HL-60/S4 (cell line): ENCODE measurements at regions not wholly inside any gene's neighbourhood (a gene's known extent, or its start where the extent isn't known, plus 50 kb on each side); places are given as distances from the start of the nearest gene placed in this dataset.
"Not testable (repeated sequence)": the region's sequence is repeated elsewhere in the genome, so short reads cannot be mapped to it uniquely, and the experiment has no call there.

Experiments used
- in situ Hi-C: fragments of 300-500 bp; cut with MboI; formaldehyde crosslinking; loops from 2 replicates; pipeline ENCODE4 v1.14.3; 2022; ENCODE audit warnings: low sequenced_read_pairs

- in situ Hi-C loops = no loop called here
Observed at GRCh38 chr4:12499693-12500092, 984.4 kb downstream of the RAB28 start.

DNA sequence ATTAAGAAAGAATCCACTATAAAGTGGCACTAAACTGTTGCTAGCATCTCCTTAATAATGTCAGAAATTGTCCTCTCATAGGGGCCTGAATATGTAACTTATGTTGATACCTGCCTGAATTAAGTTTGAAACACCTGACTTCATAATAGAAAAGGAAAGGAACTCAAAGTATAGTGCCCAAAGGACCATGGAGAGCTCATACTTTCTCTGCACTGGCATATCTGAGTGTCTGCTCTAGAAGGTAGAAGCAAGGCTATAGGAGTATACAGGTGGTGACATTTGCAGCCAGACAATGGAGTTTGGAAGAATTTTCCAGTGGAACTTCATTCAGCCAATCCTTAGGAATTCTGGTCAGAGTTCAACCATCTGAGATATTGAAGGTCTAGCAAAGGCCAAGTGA, 988.9 kb downstream of the RAB28 start:
- in situ Hi-C loops = no loop called here

DNA sequence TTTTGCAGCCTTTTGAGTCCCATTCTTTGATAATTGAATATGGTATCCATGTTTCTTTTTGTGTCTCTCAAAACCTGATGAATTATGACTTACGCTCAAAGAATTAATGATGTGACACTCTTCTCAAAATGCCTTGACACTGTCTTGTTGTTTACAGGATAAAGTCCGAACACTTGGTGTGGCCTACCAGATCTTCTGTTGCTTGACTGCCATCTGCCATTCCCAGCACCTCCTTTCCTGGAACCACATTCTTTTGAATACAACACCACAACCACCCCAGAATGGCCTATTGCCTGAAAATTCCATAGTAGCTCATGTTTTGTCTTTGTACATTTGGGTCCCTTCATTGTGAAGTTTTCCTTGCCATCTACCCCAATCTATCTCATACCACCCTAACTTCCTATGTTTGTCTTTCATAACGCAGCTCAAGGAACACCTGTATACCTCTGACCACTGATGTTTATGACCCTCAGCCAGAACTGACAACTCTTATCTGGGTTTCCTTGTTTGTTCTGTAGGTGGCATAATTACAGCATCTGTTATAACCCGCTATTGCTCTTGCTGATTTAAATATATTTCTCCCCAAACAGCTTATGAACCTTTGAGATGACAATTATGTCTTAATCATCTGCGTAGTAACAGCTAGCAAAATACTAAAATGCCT, 991.3 kb downstream of the RAB28 start:
- in situ Hi-C loops = no loop called here

- in situ Hi-C loops = no loop called here
Observed at GRCh38 chr4:12488672-12489071, 995.5 kb downstream of the RAB28 start.

- in situ Hi-C loops = no loop called here
Observed at GRCh38 chr4:12487000-12487399, 997.1 kb downstream of the RAB28 start.

DNA sequence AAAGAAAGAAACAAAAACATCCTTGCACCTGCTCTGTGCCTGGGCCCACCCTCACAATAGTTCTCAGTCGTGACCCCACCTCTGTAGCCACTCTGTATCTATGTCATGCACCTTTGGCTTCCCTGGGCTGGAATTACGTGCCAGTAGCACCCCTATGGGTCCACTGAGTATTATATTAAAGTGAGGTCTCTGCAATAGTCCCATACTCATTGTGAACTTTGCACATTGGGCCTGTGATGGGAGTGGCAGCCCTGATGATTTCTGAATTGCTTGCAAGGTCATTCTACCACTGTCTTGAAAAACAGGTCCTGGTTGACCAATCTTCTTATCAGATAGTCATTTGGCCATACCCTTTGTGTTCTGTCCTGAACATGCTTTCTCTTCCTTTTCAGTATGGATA, 1012.1 kb downstream of the RAB28 start:
- in situ Hi-C loops = no loop called here

- in situ Hi-C loops = no loop called here
Observed at GRCh38 chr4:12471193-12471592, 1012.9 kb downstream of the RAB28 start.

GRCh38 chr4:12461576-12461975, 1022.6 kb downstream of the RAB28 start:
- in situ Hi-C loops = not testable (repeated sequence)

GRCh38 chr4:12459126-12459525, 1025.0 kb downstream of the RAB28 start:
- in situ Hi-C loops = no loop called here

DNA sequence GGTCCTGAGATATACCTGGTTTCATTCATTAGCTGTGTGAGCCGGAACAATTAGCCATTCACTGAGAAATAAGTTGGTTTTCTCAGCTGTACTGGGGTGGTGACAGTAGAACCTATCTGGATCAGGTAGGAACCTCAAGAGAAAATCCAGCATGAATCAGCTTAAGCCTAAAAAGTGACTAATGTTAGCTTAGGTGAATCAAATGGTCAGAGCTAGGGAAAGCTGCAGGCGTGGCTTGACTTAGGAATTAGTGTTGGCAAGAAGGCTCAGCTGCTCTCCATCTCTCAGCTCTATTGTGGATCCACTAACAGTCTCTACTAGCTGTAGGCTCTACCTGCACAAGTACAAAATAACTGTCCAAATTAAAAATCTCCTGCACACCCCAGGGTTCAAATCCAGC, 1025.5 kb downstream of the RAB28 start:
- in situ Hi-C loops = no loop called here

DNA sequence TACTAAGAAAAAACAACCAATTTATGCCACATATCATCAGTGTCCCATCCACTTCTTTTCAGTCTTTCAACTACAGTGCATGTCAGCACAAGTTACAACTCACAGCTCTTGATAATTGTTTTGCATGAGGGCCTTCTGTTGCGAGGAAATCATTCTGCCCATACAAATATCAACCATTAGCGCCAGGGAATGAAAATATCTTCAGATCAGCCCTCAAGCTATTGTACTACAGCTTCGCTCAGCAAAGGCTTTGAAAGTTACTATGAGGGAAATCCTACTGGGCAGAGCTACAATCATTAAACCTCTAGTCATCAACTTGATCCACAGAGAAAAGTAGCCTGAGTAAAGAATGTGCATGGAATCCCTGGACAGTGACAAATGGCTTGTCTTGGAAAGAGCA, 1023.6 kb upstream of the HS3ST1 start:
- in situ Hi-C loops = no loop called here

GRCh38 chr4:12447451-12447850, 1018.8 kb upstream of the HS3ST1 start:
- in situ Hi-C loops = no loop called here

DNA sequence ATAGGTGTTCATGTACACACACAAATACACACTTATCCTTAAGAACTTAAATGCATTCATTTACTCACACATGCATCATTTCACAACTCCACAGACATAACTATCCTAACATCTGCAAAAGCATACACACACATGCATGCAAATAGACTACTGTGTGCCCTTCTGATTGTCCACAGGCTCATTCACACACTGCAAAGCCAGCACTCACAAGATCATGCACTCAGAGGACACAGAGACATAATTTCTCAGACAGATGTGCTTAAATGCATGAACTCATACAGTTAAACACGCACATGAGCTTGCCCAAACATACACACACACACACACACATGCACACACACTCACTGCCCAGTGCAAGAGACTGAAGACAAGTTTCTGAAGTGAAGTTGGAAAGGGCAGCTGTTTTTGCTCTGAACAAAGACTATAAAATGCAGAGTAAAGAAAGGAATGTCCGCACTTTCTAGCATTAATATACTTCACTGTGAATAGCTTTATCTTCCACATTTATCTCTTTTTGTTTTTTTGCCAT, 1018.0 kb upstream of the HS3ST1 start:
- in situ Hi-C loops = no loop called here

GRCh38 chr4:12446256-12446655, 1017.6 kb upstream of the HS3ST1 start:
- in situ Hi-C loops = no loop called here

DNA sequence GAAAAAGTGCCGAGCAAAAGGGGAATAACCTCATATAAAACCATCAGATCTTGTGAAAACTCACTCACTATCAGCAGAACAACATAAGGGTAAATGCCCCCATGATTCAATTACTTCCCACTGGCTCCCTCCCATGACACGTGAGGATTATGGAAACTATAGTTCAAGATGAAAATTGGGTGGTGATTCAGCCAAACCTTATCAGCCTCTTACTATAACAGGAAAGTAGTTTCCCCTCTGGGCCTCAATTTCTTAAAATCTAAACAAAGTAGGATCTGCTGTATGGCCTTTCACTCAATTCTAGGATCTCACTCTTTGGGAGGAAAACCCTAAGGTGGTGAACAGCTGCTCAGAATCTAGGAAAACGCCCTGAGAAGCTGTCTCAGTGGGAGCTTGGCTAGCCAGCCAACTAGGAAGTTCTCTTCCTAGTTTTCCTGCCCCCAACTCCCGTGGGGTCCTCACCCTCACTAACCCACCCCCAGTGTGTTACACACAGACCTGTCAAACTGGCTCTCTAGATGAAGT, 1017.1 kb upstream of the HS3ST1 start:
- in situ Hi-C loops = no loop called here

DNA sequence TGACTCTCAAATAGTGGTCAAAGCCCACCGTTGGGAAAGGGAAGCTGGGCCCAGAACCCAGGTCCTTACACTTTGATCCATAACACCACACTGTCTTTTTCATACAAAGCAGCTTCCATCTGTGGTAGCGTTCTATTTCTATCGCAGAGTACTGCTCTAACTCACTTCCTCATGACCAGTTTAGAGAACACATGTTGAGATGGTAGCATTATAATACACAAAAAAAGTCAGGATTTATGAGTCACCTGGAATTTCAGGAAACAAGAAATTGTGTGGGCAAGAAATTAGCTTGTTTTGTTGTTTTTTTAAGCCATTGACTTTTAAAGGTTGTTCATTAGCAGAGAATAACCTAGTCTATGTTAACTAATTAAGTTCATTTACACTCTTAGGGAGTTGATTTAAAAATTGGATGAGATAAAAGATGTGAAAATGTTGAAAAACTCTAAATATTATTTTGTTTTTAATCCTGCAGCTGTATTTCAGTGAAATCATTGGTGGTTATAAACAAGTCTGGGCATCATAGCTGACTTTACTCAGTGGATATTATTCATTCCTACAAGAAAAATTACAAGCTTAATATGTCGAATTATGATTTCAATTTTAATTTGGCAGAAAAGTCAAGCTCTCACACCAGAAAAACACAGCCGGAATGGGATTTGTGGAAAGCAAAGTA, 1011.1 kb upstream of the HS3ST1 start:
- in situ Hi-C loops = no loop called here

- in situ Hi-C loops = not testable (repeated sequence)
Observed at GRCh38 chr4:12431259-12431658, 1002.6 kb upstream of the HS3ST1 start.

DNA sequence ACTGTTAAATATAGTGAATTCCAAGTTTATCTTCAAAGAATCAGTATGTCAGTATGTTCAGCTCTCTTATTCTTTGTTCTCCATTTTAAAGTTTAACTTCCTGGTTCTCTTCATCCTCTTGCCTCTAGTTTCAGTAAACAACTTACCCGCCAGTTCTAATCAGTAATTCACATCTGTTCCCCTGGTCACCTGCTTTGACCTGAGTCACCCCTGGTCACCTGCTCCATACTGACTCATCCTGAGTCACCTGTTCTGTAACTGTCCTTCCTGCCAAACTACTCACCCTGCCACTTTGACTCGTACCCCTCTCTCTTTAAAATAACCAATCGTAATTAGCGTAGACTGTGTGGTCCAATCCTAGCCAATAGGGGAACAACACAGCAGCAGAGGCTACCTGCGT, 992.7 kb upstream of the HS3ST1 start:
- in situ Hi-C loops = no loop called here

DNA sequence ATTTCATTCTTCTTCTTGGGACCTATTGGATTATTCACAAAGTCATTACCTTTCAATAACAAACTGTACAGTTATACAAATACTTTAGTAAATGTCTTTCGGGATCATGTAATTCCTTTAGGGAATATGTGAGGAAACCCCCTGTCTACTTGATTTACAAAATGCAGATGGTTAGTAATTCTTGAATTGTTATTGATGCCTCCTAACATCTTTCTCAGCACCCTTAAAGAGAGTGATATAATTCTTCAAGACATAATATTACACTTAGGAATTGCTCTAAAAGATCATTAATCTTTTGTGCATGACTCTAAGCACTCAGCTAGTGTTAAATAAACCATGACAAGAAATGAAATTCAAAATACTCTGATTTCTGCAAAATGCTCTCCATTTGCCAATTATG, 988.1 kb upstream of the HS3ST1 start:
- in situ Hi-C loops = no loop called here

- in situ Hi-C loops = no loop called here
Observed at GRCh38 chr4:12414181-12414812, 985.6 kb upstream of the HS3ST1 start.

- in situ Hi-C loops = no loop called here
Observed at GRCh38 chr4:12411072-12411471, 982.4 kb upstream of the HS3ST1 start.
